IPS-18a (cell line): ENCODE measurements at regions not wholly inside any gene's neighbourhood (a gene's known extent, or its start where the extent isn't known, plus 50 kb on each side); places are given as distances from the start of the nearest gene placed in this dataset.

ENCODE experiments used
- H3K27ac ChIP-seq: one replicate; pipeline ENCODE4 v1.5.1; 2013; ENCODE audit warnings: low read length
- H3K27me3 ChIP-seq: one replicate; pipeline ENCODE4 v1.6.1; 2013; ENCODE audit warnings: mild to moderate bottlenecking, low read length; ENCODE audit not compliant: control insufficient read depth, insufficient read depth
- H3K36me3 ChIP-seq: one replicate; pipeline ENCODE4 v1.6.1; 2013; ENCODE audit warnings: low read depth, low read length; ENCODE audit not compliant: control insufficient read depth
- H3K4me1 ChIP-seq: one replicate; pipeline ENCODE4 v1.6.1; 2013; ENCODE audit warnings: low read depth, low read length; ENCODE audit not compliant: control insufficient read depth
- H3K4me3 ChIP-seq: one replicate; pipeline ENCODE4 v1.5.1; 2013; ENCODE audit warnings: low read length
- H3K9ac ChIP-seq: one replicate; pipeline ENCODE4 v1.6.1; 2013; ENCODE audit warnings: mild to moderate bottlenecking, low read length, moderate library complexity
- H3K9me3 ChIP-seq: one replicate; pipeline ENCODE4 v1.6.1; 2013; ENCODE audit warnings: low read depth, low read length; ENCODE audit not compliant: control insufficient read depth

DNA sequence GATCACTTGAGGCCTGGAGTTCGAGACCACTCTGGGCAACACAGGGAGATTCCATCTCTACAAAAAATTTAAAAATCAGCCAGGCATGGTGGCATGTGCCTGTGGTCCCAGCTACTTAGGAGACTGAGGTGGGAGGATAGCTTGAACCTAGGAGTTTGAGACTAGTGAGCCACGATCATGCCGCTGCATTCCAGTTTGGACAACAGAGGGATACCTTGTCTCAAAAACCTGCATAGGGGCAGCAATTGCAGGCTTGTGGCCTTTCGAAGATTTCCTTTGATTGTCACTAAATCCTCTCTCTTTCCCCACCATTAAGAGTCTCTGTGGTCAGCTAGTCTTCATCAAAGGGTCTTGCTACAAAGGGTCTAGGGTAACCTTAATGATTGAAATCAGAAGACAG lies 60.3 kb downstream of the UTRN start:
- no peaks in the 10 kb centered on the region for H3K27me3 ChIP-seq
- no peaks in the 10 kb centered on the region for H3K9me3 ChIP-seq
- peaks cover 7% of the 10 kb centered on the region for H3K4me1 ChIP-seq
- H3K36me3 ChIP-seq, result no peaks in the 10 kb centered on the region
- no peak overlapping the region for H3K27ac ChIP-seq
- no peak overlapping the region for H3K9ac ChIP-seq
- no peak overlapping the region for H3K4me3 ChIP-seq

DNA sequence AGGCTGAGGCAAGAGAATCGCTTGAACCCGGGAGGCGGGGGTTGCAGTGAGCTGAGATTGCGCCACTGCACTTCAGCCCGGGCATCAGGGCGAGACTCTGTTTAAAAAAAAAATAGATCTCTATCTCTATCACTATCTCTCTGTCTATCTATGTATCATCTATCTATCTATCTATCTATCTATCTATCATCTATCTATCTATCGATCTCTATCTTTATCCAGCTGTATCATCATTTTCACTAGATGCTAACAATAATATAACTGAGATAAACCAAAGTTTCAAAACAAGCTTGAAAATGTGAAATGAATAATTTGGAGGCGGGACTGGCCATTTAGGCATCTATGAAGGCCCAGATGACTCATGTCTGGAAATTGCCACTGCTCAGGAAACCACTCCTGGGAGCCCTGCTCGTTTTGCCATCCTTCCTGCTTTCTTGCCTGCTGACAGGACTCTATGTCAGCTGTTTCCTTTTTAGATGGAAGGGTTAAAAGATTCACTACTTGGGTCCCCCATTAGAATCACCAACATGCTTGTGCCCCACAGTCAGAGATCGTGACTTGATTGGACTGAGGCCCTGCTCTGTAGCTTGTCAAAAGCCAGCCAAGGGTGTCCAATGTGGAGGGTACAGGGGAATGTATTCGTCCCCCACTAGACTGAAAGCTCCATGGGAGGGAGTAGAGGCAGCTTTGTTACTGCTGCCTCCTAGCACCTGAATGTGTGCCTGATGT lies 61.7 kb downstream of the UTRN start:
- Histone ChIP-seq H3K9ac (no peak overlapping the region), H3K27me3 (no peaks in the 10 kb centered on the region), H3K4me1 (peaks cover 7% of the 10 kb centered on the region), H3K27ac (no peak overlapping the region), H3K36me3 (no peaks in the 10 kb centered on the region), H3K9me3 (no peaks in the 10 kb centered on the region), H3K4me3 (no peak overlapping the region)

GRCh38 chr6:144347448-144347759 lies 62.3 kb downstream of the UTRN start:
- H3K9me3 ChIP-seq, result no peaks in the 10 kb centered on the region
- H3K27ac ChIP-seq, result no peak overlapping the region
- no peaks in the 10 kb centered on the region for H3K36me3 ChIP-seq
- no peaks in the 10 kb centered on the region for H3K27me3 ChIP-seq
- no peak overlapping the region for H3K4me3 ChIP-seq
- H3K4me1 ChIP-seq, result peaks cover 7% of the 10 kb centered on the region
- H3K9ac ChIP-seq, result no peak overlapping the region

DNA sequence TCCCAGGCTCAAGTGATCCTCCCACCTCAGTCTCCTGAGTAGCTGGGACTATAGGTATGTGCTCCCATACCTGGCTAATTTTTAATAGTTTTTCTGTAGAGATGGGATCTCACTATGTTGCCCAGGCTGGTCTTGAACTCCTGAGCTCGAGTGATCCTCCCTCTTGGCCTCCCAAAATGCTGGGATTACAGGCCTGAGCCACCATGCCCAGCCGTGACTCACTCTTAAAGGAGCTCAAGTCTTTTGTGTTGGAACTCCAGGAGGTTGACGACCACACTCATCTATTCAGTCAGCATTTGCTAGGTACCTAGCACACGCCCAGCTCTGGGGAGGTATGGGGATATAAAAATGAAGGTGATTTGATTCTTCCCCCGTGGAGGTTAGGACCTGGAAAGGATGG lies 62.8 kb downstream of the UTRN start:
- Histone ChIP-seq H3K4me3 (no peak overlapping the region), H3K36me3 (no peaks in the 10 kb centered on the region), H3K4me1 (peaks cover 7% of the 10 kb centered on the region), H3K9me3 (no peaks in the 10 kb centered on the region), H3K9ac (no peak overlapping the region), H3K27me3 (no peaks in the 10 kb centered on the region), H3K27ac (no peak overlapping the region)

DNA sequence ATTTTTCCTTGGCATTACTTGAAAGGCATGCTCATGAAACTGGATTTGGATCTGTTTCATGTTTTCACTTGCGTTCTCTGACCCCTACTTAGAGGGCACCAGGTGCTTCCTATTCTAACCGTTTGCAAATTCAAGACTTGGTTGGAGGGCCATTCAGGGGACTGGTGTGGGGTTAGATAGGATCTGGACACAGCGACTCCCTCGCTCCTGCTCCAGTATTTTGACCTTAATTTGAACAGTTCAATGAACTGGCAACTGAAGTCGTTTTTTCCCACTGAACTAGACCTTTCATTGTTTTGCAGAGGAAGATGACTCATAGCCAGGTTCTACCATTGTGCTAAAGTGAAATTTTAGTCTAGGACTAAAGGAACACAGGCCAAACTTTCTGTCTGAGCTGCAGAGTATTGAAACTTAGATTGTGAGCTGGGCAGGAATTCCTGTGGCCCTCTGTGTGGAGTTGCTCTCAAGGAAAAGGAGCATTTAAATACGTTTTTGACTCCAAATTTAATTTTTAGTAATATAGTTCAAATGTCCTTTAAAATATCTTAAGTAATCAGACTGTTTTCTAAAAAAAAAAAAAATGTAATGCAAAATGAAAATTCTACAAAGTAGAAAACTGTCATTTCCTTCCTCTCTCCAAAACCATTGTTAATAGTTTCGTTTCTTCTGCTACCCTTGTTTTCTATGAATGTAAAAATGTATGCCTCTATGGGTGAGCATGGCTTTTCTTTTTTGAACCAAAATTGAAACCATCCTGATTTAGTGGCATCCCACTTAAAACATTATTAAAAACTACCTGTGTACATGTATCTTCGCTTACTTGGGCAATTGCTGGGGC lies 64.8 kb downstream of the UTRN start:
- Histone ChIP-seq H3K36me3 (no peaks in the 10 kb centered on the region), H3K9ac (no peak overlapping the region), H3K27me3 (no peaks in the 10 kb centered on the region), H3K4me1 (peaks cover 10% of the 10 kb centered on the region), H3K4me3 (no peak overlapping the region), H3K9me3 (no peaks in the 10 kb centered on the region), H3K27ac (no peak overlapping the region)

- H3K27me3 ChIP-seq, result no peaks in the 10 kb centered on the region
- H3K9me3 ChIP-seq, result no peaks in the 10 kb centered on the region
- H3K4me1 ChIP-seq, result peaks cover 10% of the 10 kb centered on the region
- H3K4me3 ChIP-seq, result no peak overlapping the region
- H3K9ac ChIP-seq, result no peak overlapping the region
- H3K27ac ChIP-seq, result no peak overlapping the region
- H3K36me3 ChIP-seq, result no peaks in the 10 kb centered on the region
These were observed 65.4 kb downstream of the UTRN start for GRCh38 chr6:144350528-144350880.

DNA sequence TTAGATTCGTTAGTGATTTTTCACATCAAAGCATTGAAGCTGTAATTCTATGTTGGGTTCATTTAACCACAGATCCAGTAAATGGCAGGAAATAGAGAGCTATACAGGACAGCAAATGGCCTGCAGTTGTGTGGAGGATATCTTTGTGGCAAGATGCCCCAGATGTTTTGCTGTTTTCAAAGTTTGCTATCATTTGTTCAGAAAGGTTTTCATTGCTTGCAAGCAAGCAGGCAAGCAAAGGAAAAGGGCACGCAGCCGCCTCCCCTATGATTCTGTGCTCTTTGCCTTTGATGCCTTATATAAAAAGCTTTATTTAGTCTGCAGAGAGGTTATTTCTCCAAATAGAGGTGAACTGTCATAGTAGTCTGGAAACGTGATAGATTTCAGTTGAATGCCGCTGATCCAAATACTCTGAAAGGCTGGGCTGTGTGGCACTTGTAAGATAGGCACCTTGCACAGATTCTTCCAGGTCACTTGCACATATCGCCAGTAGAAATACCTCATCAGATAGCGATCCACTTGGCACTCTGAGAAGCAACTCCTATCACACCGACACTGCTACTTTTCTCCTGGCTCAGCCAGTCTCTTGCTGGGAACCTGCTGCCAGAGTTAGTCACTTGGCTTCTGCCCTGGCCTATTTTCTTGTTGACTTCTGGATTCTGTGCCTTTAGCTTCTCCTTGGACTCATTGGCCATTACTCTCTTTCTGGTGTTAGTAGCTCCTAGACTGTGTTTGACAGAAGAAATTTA lies 66.4 kb downstream of the UTRN start:
- Histone ChIP-seq H3K36me3 (no peaks in the 10 kb centered on the region), H3K4me1 (peaks cover 10% of the 10 kb centered on the region), H3K9ac (no peak overlapping the region), H3K27me3 (no peaks in the 10 kb centered on the region), H3K9me3 (no peaks in the 10 kb centered on the region), H3K4me3 (no peak overlapping the region), H3K27ac (no peak overlapping the region)

DNA sequence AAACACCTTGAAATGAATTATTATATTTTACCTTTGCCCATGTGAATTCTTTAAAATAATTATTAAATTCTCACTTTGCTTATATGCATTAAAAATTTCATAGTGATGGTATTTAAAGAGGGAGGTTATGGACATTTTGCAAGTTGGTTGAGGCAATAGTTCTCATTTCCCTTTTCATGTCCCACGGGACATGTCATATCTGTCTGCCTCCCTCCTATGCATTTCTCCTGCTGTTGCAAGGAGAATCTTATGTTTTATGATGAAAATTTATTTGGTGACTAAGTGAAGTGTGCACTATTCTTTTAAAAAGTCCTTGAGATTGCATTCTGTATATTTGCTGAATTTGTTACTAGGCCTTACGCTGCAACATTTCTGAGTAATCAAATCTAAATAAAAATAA lies 67.2 kb downstream of the UTRN start:
- Histone ChIP-seq H3K9me3 (no peaks in the 10 kb centered on the region), H3K9ac (no peak overlapping the region), H3K27ac (no peak overlapping the region), H3K4me3 (no peak overlapping the region), H3K27me3 (no peaks in the 10 kb centered on the region), H3K36me3 (no peaks in the 10 kb centered on the region), H3K4me1 (peaks cover 10% of the 10 kb centered on the region)

GRCh38 chr6:144353871-144354314 lies 68.8 kb downstream of the UTRN start:
- Histone ChIP-seq H3K9me3 (no peaks in the 10 kb centered on the region), H3K27ac (no peak overlapping the region), H3K36me3 (no peaks in the 10 kb centered on the region), H3K4me1 (peaks cover 10% of the 10 kb centered on the region), H3K4me3 (no peak overlapping the region), H3K9ac (no peak overlapping the region), H3K27me3 (no peaks in the 10 kb centered on the region)

GRCh38 chr6:144359783-144360182 lies 74.6 kb downstream of the UTRN start:
- Histone ChIP-seq H3K27ac (no peak overlapping the region), H3K27me3 (no peaks in the 10 kb centered on the region)

DNA sequence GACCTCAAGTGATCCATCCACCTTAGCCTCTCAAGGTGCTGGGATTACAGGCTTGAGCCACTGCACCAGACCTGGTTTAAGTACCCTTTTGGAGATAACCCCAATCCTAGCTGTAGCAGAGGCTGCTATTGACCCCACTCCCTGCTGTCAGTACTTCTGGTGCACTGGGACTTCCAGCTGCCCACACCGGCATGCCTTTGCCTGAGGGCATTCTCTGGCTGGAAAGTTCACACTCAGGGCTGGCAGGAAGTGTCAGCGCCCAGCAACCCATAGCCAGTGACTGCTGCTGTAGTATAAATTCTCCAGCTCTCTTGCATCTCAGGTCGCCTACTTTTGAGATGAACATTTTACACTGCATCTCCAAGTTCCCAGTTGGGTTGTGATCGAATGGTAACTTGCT lies 75.3 kb downstream of the UTRN start:
- Histone ChIP-seq H3K27ac (no peak overlapping the region), H3K4me1 (no peaks in the 10 kb centered on the region), H3K9ac (no peak overlapping the region), H3K27me3 (no peaks in the 10 kb centered on the region), H3K9me3 (no peaks in the 10 kb centered on the region), H3K36me3 (no peaks in the 10 kb centered on the region), H3K4me3 (no peak overlapping the region)

More at GRCh38 chr6:144359783-144360182, 74.6 kb downstream of the UTRN start:
- Histone ChIP-seq H3K9ac (no peak overlapping the region), H3K4me3 (no peak overlapping the region), H3K9me3 (no peaks in the 10 kb centered on the region), H3K4me1 (no peaks in the 10 kb centered on the region), H3K36me3 (no peaks in the 10 kb centered on the region)
